B cell (primary cell): ENCODE measurements at regions not wholly inside any gene's neighbourhood (a gene's known extent, or its start where the extent isn't known, plus 50 kb on each side); places are given as distances from the start of the nearest gene placed in this dataset.

Experiments used
- CTCF ChIP-seq: fragments of 200-600 bp; IDR thresholded peaks from one replicate; pipeline ENCODE4 v1.8.0; 2022; ENCODE audit warnings: antibody characterized with exemption, mild to moderate bottlenecking
- EZH2 ChIP-seq: IDR thresholded peaks from 2 replicates; pipeline ENCODE4 v1.6.1; 2012; ENCODE audit warnings: borderline replicate concordance, low read depth, mild to moderate bottlenecking, moderate library complexity, low read length; ENCODE audit not compliant: insufficient read depth, poor library complexity, severe bottlenecking

- no peak for TF ChIP-seq CTCF
- no peak for TF ChIP-seq EZH2
Observed at GRCh38 chr2:83784315-83784714, 674.8 kb downstream of the SUCLG1 start.
